Ramos (cell line): ENCODE measurements at regions not wholly inside any gene's neighbourhood (a gene's known extent, or its start where the extent isn't known, plus 50 kb on each side); places are given as distances from the start of the nearest gene placed in this dataset.

ENCODE experiments used
- in situ Hi-C: fragments of 300-500 bp; cut with MboI; formaldehyde crosslinking; loops from one replicate; pipeline ENCODE4 v1.14.3; 2022; ENCODE audit warnings: low sequenced_read_pairs; ENCODE audit not compliant: unreplicated experiment

- in situ Hi-C loops: no loop called here
These were observed 682.7 kb upstream of the ARGLU1 start for GRCh38 chr13:107250628-107251027.

GRCh38 chr13:107244241-107244640 is 676.3 kb upstream of the ARGLU1 start:
- in situ Hi-C loops: no loop called here

GRCh38 chr13:107242138-107242537 is 674.2 kb upstream of the ARGLU1 start:
- in situ Hi-C loops: no loop called here

GRCh38 chr13:107241381-107241780 is 673.4 kb upstream of the ARGLU1 start:
- in situ Hi-C loops: no loop called here

DNA sequence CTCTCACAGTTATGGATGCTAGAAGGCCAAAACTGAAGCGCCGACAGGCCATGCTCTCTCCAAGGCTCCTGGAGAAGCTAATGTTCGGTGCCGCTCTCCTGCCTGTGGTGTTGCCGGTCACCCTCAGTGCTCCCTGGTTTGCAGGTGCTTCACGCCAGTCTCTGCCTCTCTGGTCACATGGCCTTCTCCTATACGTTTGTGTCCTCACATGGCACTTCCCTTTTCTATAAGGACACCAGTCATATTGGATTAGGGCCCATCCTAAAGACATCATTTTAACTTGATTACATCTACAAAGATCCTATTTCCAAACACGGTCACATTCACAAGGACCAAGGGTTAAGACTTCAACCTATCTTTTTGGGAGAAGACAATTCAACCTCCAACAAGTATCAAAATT is 671.3 kb upstream of the ARGLU1 start:
- in situ Hi-C loops: no loop called here

- in situ Hi-C loops: no loop called here
These were observed 670.5 kb upstream of the ARGLU1 start for GRCh38 chr13:107238262-107238981.

DNA sequence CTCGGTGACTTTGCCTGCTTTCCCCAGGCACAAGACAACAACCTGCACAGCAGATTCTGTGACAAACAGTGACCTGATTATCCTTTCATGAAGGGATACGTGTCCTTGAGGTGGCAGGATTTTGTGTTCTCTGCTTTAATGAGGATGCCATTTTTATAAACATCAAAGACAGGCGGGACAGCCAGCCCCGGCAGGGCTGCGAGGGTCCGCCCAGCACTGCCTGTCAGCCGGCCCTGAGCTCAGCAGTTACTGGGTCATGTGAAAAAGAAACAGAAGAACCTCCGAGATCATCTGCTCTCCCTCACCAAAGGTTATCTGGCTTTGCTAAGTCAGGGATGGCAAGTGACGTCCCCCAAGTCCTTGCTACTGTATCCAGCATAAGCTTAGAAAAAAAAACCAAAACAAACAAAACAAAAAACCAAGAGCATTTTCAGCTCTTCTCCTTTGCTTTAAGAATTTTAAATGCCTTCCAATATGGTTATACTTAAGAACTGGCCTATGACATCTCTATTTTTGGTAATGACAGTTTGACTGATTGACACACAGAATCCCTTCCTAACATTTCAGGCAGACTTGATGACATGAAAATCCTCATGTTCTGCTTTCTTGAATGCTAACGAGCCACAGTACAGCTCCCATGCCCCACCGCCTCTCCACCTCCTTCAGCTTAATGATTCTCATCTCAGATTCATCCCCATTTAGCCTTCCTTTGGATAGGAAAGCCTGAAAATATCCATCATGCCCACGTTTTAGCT is 666.6 kb upstream of the ARGLU1 start:
- in situ Hi-C loops: no loop called here

GRCh38 chr13:107233541-107233940 is 665.6 kb upstream of the ARGLU1 start:
- in situ Hi-C loops: no loop called here

- in situ Hi-C loops: no loop called here
These were observed 664.0 kb upstream of the ARGLU1 start for GRCh38 chr13:107231944-107232343.

DNA sequence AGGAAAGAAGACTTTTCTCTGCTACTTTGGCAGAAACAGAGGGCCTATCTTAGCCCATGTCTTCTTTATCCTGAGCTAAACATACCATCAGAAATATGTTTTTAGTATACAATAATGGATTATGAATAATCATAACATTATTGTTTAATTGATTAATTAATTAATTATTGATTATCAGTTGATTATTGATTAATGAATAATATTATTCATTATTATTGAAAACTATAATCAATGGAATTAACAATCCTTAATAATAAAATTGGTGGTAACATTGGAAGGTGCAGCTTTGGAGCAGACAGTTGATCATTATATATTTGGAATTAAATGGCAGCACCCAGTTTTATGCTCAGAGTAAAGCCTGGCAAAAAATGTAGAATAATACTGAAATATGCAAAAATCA is 655.9 kb upstream of the ARGLU1 start:
- in situ Hi-C loops: no loop called here

DNA sequence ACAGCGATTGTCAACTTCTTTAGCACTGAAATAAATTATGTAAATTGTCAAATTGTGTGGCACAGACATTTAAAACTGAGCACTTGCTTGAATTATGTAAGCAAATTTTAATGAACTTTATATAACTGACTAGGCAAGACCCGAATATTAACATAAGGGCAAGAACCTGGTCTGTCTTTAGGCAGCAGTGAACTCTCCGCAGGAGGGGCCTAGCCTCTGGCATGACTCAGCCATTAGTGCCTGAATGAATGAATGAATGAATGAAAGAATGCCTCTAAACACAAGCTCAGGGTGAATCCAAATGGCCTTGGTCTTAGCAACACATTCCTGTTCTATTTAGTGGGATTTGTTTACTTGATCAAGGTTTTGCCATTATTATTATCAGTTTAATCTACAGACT is 654.7 kb upstream of the ARGLU1 start:
- in situ Hi-C loops: no loop called here

DNA sequence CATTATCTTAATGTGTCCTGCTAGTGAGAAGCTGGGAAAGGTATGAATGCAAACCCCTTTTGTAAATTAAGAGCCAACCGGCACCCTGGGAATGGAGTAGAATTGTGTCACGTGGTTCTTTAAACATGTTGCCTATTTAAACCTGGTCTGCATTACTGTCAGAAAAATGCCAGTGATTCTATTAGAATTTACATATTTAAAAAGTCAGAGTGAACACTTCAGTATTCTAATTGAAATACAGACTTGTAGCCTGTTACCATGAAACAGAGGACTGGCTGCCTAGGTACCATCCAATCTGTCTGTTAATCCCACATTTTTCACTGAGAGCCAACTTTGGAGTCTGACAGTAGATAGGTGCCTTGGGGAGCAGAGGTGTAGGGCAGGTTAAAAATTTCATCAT is 652.3 kb upstream of the ARGLU1 start:
- in situ Hi-C loops: no loop called here

DNA sequence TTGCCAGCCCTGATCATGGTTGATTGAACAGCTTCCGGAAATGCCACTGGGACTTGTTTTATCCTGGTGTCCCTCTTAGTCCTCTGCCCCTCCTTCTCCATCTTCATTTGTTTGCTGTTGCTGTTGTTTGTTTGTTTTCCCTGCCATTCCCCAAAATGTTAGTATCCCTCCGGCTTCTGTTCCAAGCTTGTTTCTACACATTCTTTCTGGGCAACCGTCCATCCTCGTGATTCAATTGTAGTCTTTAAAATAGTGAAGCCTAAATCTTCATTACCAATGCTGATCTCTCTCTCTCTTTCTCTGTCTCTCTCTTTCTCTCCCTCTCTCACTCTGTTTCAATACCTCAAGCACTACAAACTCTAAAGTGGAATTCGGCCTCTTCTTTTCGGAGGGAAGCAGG is 649.3 kb upstream of the ARGLU1 start:
- in situ Hi-C loops: loop anchor here (10.0 kb wide), 1 partner anchor 938 kb away; no protein-coding TSS in a partner anchor

- in situ Hi-C loops: loop anchor here (10.0 kb wide), 1 partner anchor 939 kb away; no protein-coding TSS in a partner anchor
These were observed 648.3 kb upstream of the ARGLU1 start for GRCh38 chr13:107216046-107216755.

DNA sequence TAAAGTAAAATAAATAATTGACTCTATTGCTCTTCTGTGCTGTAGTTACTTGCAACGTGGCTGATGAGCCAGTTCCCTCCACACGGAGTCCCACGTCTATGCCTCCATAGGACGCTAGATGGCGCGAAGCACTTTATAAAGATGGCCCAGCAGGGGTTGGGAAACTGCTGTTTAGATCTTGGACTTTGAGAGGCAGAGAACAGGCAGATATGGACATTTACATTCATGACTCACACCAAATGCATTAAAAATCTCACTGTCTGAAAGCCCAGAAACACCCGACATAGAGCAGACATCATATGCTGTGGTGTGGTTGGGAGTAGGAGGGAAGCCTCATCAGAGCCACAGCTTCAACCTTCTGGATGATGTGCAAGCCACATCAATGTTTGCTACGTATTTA is 643.1 kb upstream of the ARGLU1 start:
- in situ Hi-C loops: loop anchor here (10.0 kb wide), 1 partner anchor 944 kb away; no protein-coding TSS in a partner anchor

DNA sequence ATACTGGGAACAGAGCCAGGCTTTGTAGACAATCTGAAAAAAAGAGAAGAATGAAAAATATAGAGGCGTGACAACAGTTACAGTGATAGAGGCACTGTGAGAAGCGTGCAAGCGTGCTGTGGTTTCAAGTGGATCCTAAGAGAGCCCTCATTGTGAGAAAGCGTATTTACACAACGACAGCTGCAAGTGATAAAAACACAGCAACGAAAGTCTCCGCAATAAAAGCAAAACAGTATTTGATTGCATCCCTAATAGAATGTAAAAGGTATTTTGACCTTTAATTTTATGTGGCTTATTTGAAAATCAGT is 642.7 kb upstream of the ARGLU1 start:
- in situ Hi-C loops: loop anchor here (10.0 kb wide), 1 partner anchor 944 kb away; no protein-coding TSS in a partner anchor

DNA sequence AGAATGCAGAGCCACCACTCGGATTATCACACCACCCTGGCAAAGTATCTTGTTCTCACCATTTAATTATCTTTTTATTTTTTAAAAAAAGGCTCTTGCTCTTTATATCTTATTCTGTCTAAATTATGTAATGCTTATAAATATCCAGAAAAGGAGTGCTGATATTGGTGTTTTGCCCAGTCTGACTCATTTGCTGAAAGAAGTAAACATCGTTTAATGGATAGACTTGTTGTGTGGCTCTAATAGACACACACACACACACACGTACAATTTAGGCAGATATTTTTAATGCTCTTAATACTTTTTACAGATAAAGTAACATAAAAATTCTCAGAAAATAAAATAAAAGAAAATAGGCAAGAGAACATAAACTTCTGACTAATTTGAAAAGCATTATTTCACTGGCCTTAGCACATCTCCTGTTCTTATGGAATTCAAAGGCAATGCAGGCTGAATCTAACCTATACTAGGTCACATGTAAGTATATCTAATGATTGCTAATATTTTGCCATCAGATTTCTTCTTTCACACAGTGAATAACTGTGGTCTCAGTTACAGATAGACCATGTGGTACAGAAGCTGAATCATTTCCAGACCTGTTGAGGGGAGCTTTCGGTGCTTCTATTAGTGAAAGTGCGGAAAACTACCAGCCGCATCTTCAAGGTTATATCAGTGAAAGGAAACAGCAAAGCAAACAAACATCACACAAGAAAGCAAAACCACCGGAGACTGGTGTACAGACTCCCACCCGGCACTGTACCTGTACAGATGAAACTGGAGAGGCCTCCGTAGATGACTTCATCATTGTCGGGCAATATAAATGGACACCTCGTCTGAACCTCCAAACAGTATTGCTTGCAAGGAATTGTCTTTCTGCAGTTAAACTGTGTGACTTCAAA is 642.1 kb upstream of the ARGLU1 start:
- in situ Hi-C loops: loop anchor here (10.0 kb wide), 1 partner anchor 945 kb away; no protein-coding TSS in a partner anchor

GRCh38 chr13:107208889-107209288 is 641.0 kb upstream of the ARGLU1 start:
- in situ Hi-C loops: no loop called here

- in situ Hi-C loops: no loop called here
These were observed 637.6 kb upstream of the ARGLU1 start for GRCh38 chr13:107205318-107206104.
